Breast epithelium (tissue), 4 donors: ENCODE measurements at regions not wholly inside any gene's neighbourhood (a gene's known extent, or its start where the extent isn't known, plus 50 kb on each side); places are given as distances from the start of the nearest gene placed in this dataset.

Source experiments
- DNase-seq, 2 donors: peaks; one replicate each; pipeline ENCODE4 v3.0.0-alpha.2; 2019; ENCODE audit warnings: low spot score in 2 of 2
- H3K27ac ChIP-seq, 2 donors: fragments of 200-600 bp; sonication (generic) in 1 of 2; one replicate each; pipeline ENCODE4 v1.5.1; 2016 to 2019; ENCODE audit warnings: mild to moderate bottlenecking in 1 of 2
- H3K27me3 ChIP-seq, 2 donors: fragments of 200-600 bp; sonication (generic) in 1 of 2; one replicate each; pipeline versions ENCODE4 v1.5.1 to v1.6.0; 2017 to 2019; ENCODE audit warnings: control low read depth in 1 of 2, mild to moderate bottlenecking in 1 of 2
- H3K36me3 ChIP-seq: fragments of 200-600 bp; one replicate; pipeline ENCODE4 v1.5.1; 2019
- H3K4me1 ChIP-seq, 2 donors: fragments of 200-600 bp; sonication (generic); one replicate each; pipeline ENCODE4 v1.5.1; 2016 to 2019; ENCODE audit warnings: control low read depth in 1 of 2
- H3K4me3 ChIP-seq, 3 donors: fragments of 200-600 bp; sonication (generic); 1 replicate in 2 of 3; 2 replicates in 1 of 3; pipeline ENCODE4 v1.5.1; 2016 to 2019; ENCODE audit warnings: mild to moderate bottlenecking in 3 of 3, moderate library complexity in 2 of 3
- H3K9me3 ChIP-seq, 2 donors: fragments of 200-600 bp; sonication (generic) in 1 of 2; one replicate each; pipeline ENCODE4 v1.5.1; 2016 to 2019; ENCODE audit warnings: control low read depth in 1 of 2
- POLR2A ChIP-seq: fragments of 450-650 bp; IDR thresholded peaks from one replicate; pipeline ENCODE4 v1.6.1; 2016; ENCODE audit warnings: antibody characterized with exemption, mild to moderate bottlenecking, moderate library complexity
- POLR2AphosphoS5 ChIP-seq, 3 donors: sonication (generic); formaldehyde crosslinking; IDR thresholded peaks; one replicate each; pipeline ENCODE4 v1.6.1; 2017; ENCODE audit warnings: antibody characterized with exemption in 3 of 3
- intact Hi-C: fragments of 100-400 bp; cut with DNase I; formaldehyde crosslinking; loops from one replicate; pipeline ENCODE4 v1.15.1; 2023; ENCODE audit warnings: low total_unique reads
- TF ChIP-seq, protein P1 (sequence below), 3 donors: fragments of 450-650 bp; IDR thresholded peaks; one replicate each; pipeline ENCODE4 v1.5.1; 2016 to 2017; ENCODE audit warnings: antibody characterized with exemption in 3 of 3, mild to moderate bottlenecking in 3 of 3, moderate library complexity in 3 of 3

- TF ChIP-seq POLR2A (no peak), POLR2AphosphoS5 (IDR thresholded peaks at IDR 0.05) (no peak)
- TF ChIP-seq, protein P1, sequence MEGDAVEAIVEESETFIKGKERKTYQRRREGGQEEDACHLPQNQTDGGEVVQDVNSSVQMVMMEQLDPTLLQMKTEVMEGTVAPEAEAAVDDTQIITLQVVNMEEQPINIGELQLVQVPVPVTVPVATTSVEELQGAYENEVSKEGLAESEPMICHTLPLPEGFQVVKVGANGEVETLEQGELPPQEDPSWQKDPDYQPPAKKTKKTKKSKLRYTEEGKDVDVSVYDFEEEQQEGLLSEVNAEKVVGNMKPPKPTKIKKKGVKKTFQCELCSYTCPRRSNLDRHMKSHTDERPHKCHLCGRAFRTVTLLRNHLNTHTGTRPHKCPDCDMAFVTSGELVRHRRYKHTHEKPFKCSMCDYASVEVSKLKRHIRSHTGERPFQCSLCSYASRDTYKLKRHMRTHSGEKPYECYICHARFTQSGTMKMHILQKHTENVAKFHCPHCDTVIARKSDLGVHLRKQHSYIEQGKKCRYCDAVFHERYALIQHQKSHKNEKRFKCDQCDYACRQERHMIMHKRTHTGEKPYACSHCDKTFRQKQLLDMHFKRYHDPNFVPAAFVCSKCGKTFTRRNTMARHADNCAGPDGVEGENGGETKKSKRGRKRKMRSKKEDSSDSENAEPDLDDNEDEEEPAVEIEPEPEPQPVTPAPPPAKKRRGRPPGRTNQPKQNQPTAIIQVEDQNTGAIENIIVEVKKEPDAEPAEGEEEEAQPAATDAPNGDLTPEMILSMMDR (IDR thresholded peaks at IDR 0.05), result no peak
- DNase-seq, result no peak
- H3K27ac ChIP-seq, result no peak overlapping the region
- no peaks in the 10 kb centered on the region for H3K36me3 ChIP-seq
- intact Hi-C loops, result no loop called here
- H3K4me1 ChIP-seq, result no peaks in the 10 kb centered on the region
- no peaks in the 10 kb centered on the region for H3K27me3 ChIP-seq
- H3K4me3 ChIP-seq, result no peak overlapping the region
- no peaks in the 10 kb centered on the region for H3K9me3 ChIP-seq
Observed at GRCh38 chr9:638152-638551, 203.3 kb upstream of the DMRT1 start.

DNA sequence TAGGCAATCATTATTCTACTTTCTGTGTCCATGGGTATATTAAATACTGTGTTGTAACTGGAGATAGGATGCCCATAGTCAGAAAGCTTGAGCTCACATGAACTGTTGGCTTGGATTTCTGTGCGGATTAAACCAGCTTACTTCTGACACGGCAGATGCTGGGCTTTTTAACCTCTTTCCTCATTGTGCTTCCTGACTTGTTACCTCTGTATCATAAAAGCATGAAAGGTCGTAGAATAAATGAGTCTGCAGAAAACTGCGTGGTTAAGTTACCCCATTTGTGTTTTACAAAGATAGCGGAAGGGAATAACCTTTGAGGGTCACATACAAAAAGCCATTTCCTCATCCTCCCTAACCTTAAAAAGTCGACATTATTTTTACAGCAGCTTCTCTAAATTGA lies 199.5 kb upstream of the DMRT1 start:
- Histone ChIP-seq H3K4me3 (no peak overlapping the region), H3K36me3 (no peaks in the 10 kb centered on the region), H3K27ac (no peak overlapping the region), H3K4me1 (no peaks in the 10 kb centered on the region), H3K27me3 (no peaks in the 10 kb centered on the region), H3K9me3 (no peaks in the 10 kb centered on the region)
- DNase-seq, result no peak
- TF ChIP-seq POLR2A (no peak), POLR2AphosphoS5 (IDR thresholded peaks at IDR 0.05) (no peak)
- TF ChIP-seq, protein P1 (IDR thresholded peaks at IDR 0.05), result no peak
- intact Hi-C loops, result no loop called here

DNA sequence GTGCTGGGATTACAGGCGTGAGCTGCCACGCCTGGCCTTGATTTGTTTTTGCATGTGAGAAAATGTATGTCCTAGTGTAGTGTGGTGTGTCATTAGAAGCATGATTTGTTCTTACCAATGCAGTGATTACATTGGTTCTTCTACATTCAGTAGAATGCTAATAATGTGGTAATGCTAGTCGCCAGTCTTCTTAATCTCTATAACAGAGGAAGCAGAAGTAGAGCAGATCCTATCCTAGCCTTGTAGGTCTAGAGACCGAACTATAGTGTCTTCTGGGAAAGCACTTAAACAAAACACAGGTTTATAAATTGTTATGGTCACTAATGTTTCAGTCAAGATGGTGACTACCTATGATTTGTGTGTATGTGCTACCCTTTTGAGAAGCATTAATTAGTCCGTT lies 197.5 kb upstream of the DMRT1 start:
- Histone ChIP-seq H3K27ac (no peak overlapping the region), H3K36me3 (no peaks in the 10 kb centered on the region)
- intact Hi-C loops, result no loop called here

GRCh38 chr9:647522-647921 lies 194.0 kb upstream of the DMRT1 start:
- no peak overlapping the region for H3K27ac ChIP-seq
- H3K4me3 ChIP-seq, result no peak overlapping the region
- H3K27me3 ChIP-seq, result no peaks in the 10 kb centered on the region
- intact Hi-C loops, result no loop called here
- TF ChIP-seq POLR2A (no peak), POLR2AphosphoS5 (IDR thresholded peaks at IDR 0.05) (no peak)
- TF ChIP-seq, protein P1 (IDR thresholded peaks at IDR 0.05), result no peak
- H3K4me1 ChIP-seq, result no peaks in the 10 kb centered on the region
- DNase-seq, result no peak
- H3K9me3 ChIP-seq, result no peaks in the 10 kb centered on the region
- no peaks in the 10 kb centered on the region for H3K36me3 ChIP-seq

More for the DNA sequence above, 197.5 kb upstream of the DMRT1 start:
- DNase-seq, result no peak
- Histone ChIP-seq H3K4me1 (no peaks in the 10 kb centered on the region), H3K27me3 (no peaks in the 10 kb centered on the region), H3K9me3 (no peaks in the 10 kb centered on the region), H3K4me3 (no peak overlapping the region)
- no peak for TF ChIP-seq POLR2A

- Histone ChIP-seq H3K27me3 (no peaks in the 10 kb centered on the region), H3K4me1 (no peaks in the 10 kb centered on the region), H3K36me3 (no peaks in the 10 kb centered on the region), H3K9me3 (no peaks in the 10 kb centered on the region), H3K27ac (no peak overlapping the region), H3K4me3 (no peak overlapping the region)
- intact Hi-C loops, result no loop called here
- no peak for TF ChIP-seq POLR2AphosphoS5 (IDR thresholded peaks at IDR 0.05)
- TF ChIP-seq POLR2A, result no peak
- TF ChIP-seq, protein P1 (IDR thresholded peaks at IDR 0.05), result no peak
- DNase-seq, result no peak
Observed at GRCh38 chr9:649128-650074, 192.1 kb upstream of the DMRT1 start.
